RWPE1 (cell line): ENCODE measurements at regions not wholly inside any gene's neighbourhood (a gene's known extent, or its start where the extent isn't known, plus 50 kb on each side); places are given as distances from the start of the nearest gene placed in this dataset.
A peak's percentile ranks its signal among the peaks of the same experiment; 100 is the strongest.
"Not testable (repeated sequence)": the region's sequence is repeated elsewhere in the genome, so short reads cannot be mapped to it uniquely, and the experiment has no call there.

Experiments
- CTCF ChIA-PET: fragments of 350-600 bp; sonication (Branson Sonifier 250); formaldehyde crosslinking; extraction: SDS; loops from one replicate; lab custom pipeline; 2021; lab: Yijun Ruan, JAX
- POLR2A ChIA-PET: fragments of 400-600 bp; formaldehyde crosslinking; extraction: SDS; loops from one replicate; lab custom pipeline; 2020; ENCODE audit warnings: antibody characterized with exemption; ENCODE audit not compliant: low non-redundant PET; lab: Yijun Ruan, JAX
- DNase-seq: peaks from one replicate; pipeline ENCODE4 v3.0.0; 2012; ENCODE audit warnings: low spot score
- H3K27ac ChIP-seq: fragments of 450-650 bp; 2 replicates; pipeline ENCODE4 v1.5.1; 2017
- CTCF ChIP-seq: fragments of 450-650 bp; conservative IDR thresholded peaks from 2 replicates; pipeline ENCODE4 v1.5.1; 2017; ENCODE audit warnings: low read depth, mild to moderate bottlenecking

- no peak overlapping the region for H3K27ac ChIP-seq
- POLR2A ChIA-PET = no interaction called here
- no peak for TF ChIP-seq CTCF
- DNase-seq = no peak
- CTCF ChIA-PET = interaction anchor here (2.2 kb wide), 1 partner anchor 11 kb away, joined by 10 read pairs; no protein-coding TSS in a partner anchor
These were observed 132.7 kb upstream of the LPCAT1 start for GRCh38 chr5:1656271-1656975.

GRCh38 chr5:1655496-1656270 is 131.9 kb upstream of the LPCAT1 start:
- no peak for DNase-seq
- ChIA-PET CTCF (interaction anchor here (0.9 to 2.2 kb wide), 2 partner anchors 11 to 1520 kb away, joined by 3 to 10 read pairs; no protein-coding TSS in a partner anchor), POLR2A (no interaction called here)
- no peak overlapping the region for H3K27ac ChIP-seq
- no peak for TF ChIP-seq CTCF

- TF ChIP-seq CTCF = no peak
- no peak for DNase-seq
- CTCF ChIA-PET = interaction anchor here (0.7 to 2.2 kb wide), 3 partner anchors 10 to 1519 kb away, joined by 3 to 10 read pairs (median 3); no protein-coding TSS in a partner anchor
- no peak overlapping the region for H3K27ac ChIP-seq
- POLR2A ChIA-PET = no interaction called here
These were observed 131.2 kb upstream of the LPCAT1 start for GRCh38 chr5:1654786-1655495.

- DNase-seq, POLR2A ChIA-PET, H3K27ac ChIP-seq: not testable (repeated sequence)
- peak; percentile 72 for TF ChIP-seq CTCF
- CTCF ChIA-PET = interaction anchor here (0.6 to 1.7 kb wide), 7 partner anchors 9 to 731 kb away, joined by 3 to 12 read pairs (median 3); partner anchors contain the start of gene LPCAT1
These were observed 130.2 kb upstream of the LPCAT1 start for GRCh38 chr5:1653698-1654651.

GRCh38 chr5:1652873-1653697 is 129.3 kb upstream of the LPCAT1 start:
- no peak overlapping the region for H3K27ac ChIP-seq
- ChIA-PET POLR2A (no interaction called here), CTCF (interaction anchor here (0.7 to 1.7 kb wide), 4 partner anchors 8 to 730 kb away, joined by 3 to 12 read pairs (median 3); partner anchors contain the start of gene LPCAT1)
- no peak for DNase-seq
- TF ChIP-seq CTCF = no peak
